GM12878 (cell line): ENCODE measurements at regions not wholly inside any gene's neighbourhood (a gene's known extent, or its start where the extent isn't known, plus 50 kb on each side); places are given as distances from the start of the nearest gene placed in this dataset.

Source experiments
- CEBPB ChIP-seq, 2 experiments: fragments of 150-350 bp in 1 of 2; IDR thresholded peaks; 2 replicates each; pipeline ENCODE4 v1.6.1; 2012 to 2014; ENCODE audit warnings: low read depth in 2 of 2, low read length in 2 of 2, borderline replicate concordance in 1 of 2, inconsistent platforms in 1 of 2
- CHD2 ChIP-seq: IDR thresholded peaks from 2 replicates; pipeline ENCODE4 v1.6.1; 2011; ENCODE audit warnings: low read depth, low read length, improper control_type of control experiment, borderline replicate concordance
- CREM ChIP-seq: IDR thresholded peaks from 2 replicates; pipeline ENCODE4 v1.6.1; 2014; ENCODE audit warnings: antibody characterized with exemption, low read depth
- E2F4 ChIP-seq: IDR thresholded peaks from 2 replicates; pipeline ENCODE4 v1.6.1; 2012; ENCODE audit warnings: low read depth, low read length, improper control_type of control experiment
- EGR1 ChIP-seq, 2 experiments: IDR thresholded peaks; 1 replicate in 1 of 2; 2 replicates in 1 of 2; pipeline ENCODE4 v1.6.1; 2011 to 2012; ENCODE audit warnings: low read depth in 2 of 2, low read length in 2 of 2, borderline replicate concordance in 1 of 2, mild to moderate bottlenecking in 1 of 2, moderate library complexity in 1 of 2
- ELK1 ChIP-seq: IDR thresholded peaks from 2 replicates; pipeline ENCODE4 v1.6.1; 2012; ENCODE audit warnings: low read depth, low read length, improper control_type of control experiment
- EP300 ChIP-seq, 2 experiments: fragments of 150-350 bp in 1 of 2; IDR thresholded peaks; 2 replicates each; pipeline ENCODE4 v1.6.1; 2011 to 2012; ENCODE audit warnings: low read depth in 2 of 2, low read length in 2 of 2, borderline replicate concordance in 1 of 2, improper control_type of control experiment in 1 of 2, inconsistent platforms in 1 of 2; ENCODE audit not compliant: control insufficient read depth in 1 of 2
- HSF1 ChIP-seq: fragments of 150-350 bp; IDR thresholded peaks from 2 replicates; pipeline ENCODE4 v1.6.1; 2014; ENCODE audit warnings: mild to moderate bottlenecking, low read depth, low read length
- KDM1A ChIP-seq: fragments of 200-600 bp; sonication (generic); IDR thresholded peaks from 2 replicates; pipeline ENCODE4 v1.6.1; 2016; ENCODE audit warnings: borderline replicate concordance
- MYB ChIP-seq: fragments of 150-350 bp; IDR thresholded peaks from 2 replicates; pipeline ENCODE4 v1.6.1; 2014; ENCODE audit warnings: mild to moderate bottlenecking, low read depth, low read length, borderline replicate concordance
- NBN ChIP-seq: fragments of 450-650 bp; IDR thresholded peaks from 2 replicates; pipeline ENCODE4 v1.6.1; 2016
- PML ChIP-seq: IDR thresholded peaks from 2 replicates; pipeline ENCODE4 v1.6.1; 2012; ENCODE audit warnings: low read length, inconsistent platforms
- POLR2AphosphoS5 ChIP-seq: IDR thresholded peaks from 2 replicates; pipeline ENCODE4 v1.6.1; 2011; ENCODE audit warnings: mild to moderate bottlenecking, low read length, inconsistent platforms
- RUNX3 ChIP-seq: IDR thresholded peaks from 2 replicates; pipeline ENCODE4 v1.6.1; 2012; ENCODE audit warnings: low read length, inconsistent platforms
- SIX5 ChIP-seq: IDR thresholded peaks from 2 replicates; pipeline ENCODE4 v1.6.1; 2011; ENCODE audit warnings: mild to moderate bottlenecking, low read depth, low read length, moderate library complexity; ENCODE audit not compliant: severe bottlenecking
- SMAD1 ChIP-seq: fragments of 450-650 bp; IDR thresholded peaks from 2 replicates; pipeline ENCODE4 v1.6.1; 2018; ENCODE audit warnings: mild to moderate bottlenecking, low read depth; ENCODE audit not compliant: partially characterized antibody
- SMAD5 ChIP-seq: IDR thresholded peaks from 2 replicates; pipeline ENCODE4 v1.6.1; 2016; ENCODE audit warnings: antibody characterized with exemption, low read depth
- STAT1 ChIP-seq: fragments of 450-650 bp; conservative IDR thresholded peaks from 2 replicates; pipeline ENCODE4 v1.6.1; 2014; ENCODE audit warnings: antibody characterized with exemption, mild to moderate bottlenecking
- TARDBP ChIP-seq: IDR thresholded peaks from 2 replicates; pipeline ENCODE4 v1.6.1; 2016; ENCODE audit warnings: borderline replicate concordance
- ZNF24 ChIP-seq: fragments of 450-650 bp; IDR thresholded peaks from 2 replicates; pipeline ENCODE4 v1.6.1; 2017; ENCODE audit warnings: antibody characterized with exemption, mild to moderate bottlenecking
- ZSCAN29 ChIP-seq: fragments of 450-650 bp; IDR thresholded peaks from 2 replicates; pipeline ENCODE4 v1.6.1; 2017; ENCODE audit warnings: mild to moderate bottlenecking, moderate library complexity
- TF ChIP-seq, protein P1 (sequence below): IDR thresholded peaks from 2 replicates; pipeline ENCODE4 v1.6.1; 2011; ENCODE audit warnings: mild to moderate bottlenecking, low read depth, low read length, moderate library complexity; ENCODE audit not compliant: insufficient replicate concordance
- TF ChIP-seq, protein P2 (sequence below): fragments of 450-650 bp; IDR thresholded peaks from 2 replicates; pipeline ENCODE4 v1.6.1; 2017; ENCODE audit warnings: mild to moderate bottlenecking

- peak; percentile 91 to 99 for TF ChIP-seq EP300 (IDR thresholded peaks at IDR 0.05; ENCODE audit: borderline replicate concordance in 1 of 2, control insufficient read depth in 1 of 2, low read depth in 2 of 2, low read length in 2 of 2)
- TF ChIP-seq KDM1A = no peak
- peak; percentile 94 for TF ChIP-seq SMAD1
- TF ChIP-seq, protein P1, sequence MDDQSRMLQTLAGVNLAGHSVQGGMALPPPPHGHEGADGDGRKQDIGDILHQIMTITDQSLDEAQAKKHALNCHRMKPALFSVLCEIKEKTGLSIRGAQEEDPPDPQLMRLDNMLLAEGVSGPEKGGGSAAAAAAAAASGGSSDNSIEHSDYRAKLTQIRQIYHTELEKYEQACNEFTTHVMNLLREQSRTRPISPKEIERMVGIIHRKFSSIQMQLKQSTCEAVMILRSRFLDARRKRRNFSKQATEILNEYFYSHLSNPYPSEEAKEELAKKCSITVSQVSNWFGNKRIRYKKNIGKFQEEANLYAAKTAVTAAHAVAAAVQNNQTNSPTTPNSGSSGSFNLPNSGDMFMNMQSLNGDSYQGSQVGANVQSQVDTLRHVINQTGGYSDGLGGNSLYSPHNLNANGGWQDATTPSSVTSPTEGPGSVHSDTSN = peak; percentile 9
- no peak; the same call in 1 of the 2 replicates for TF ChIP-seq SMAD5
- TF ChIP-seq, protein P2, sequence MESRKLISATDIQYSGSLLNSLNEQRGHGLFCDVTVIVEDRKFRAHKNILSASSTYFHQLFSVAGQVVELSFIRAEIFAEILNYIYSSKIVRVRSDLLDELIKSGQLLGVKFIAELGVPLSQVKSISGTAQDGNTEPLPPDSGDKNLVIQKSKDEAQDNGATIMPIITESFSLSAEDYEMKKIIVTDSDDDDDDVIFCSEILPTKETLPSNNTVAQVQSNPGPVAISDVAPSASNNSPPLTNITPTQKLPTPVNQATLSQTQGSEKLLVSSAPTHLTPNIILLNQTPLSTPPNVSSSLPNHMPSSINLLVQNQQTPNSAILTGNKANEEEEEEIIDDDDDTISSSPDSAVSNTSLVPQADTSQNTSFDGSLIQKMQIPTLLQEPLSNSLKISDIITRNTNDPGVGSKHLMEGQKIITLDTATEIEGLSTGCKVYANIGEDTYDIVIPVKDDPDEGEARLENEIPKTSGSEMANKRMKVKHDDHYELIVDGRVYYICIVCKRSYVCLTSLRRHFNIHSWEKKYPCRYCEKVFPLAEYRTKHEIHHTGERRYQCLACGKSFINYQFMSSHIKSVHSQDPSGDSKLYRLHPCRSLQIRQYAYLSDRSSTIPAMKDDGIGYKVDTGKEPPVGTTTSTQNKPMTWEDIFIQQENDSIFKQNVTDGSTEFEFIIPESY = no peak
- no peak for TF ChIP-seq E2F4
- no peak for TF ChIP-seq ELK1
- peak; percentile 95; the same call in 1 of the 2 replicates for TF ChIP-seq PML
- peak; percentile 98 for TF ChIP-seq RUNX3
- no peak for TF ChIP-seq MYB
- TF ChIP-seq POLR2AphosphoS5 = peak; percentile 43
- peak; percentile 95 for TF ChIP-seq CREM
- no peak for TF ChIP-seq ZSCAN29
- TF ChIP-seq SIX5 = no peak
- TF ChIP-seq CEBPB (IDR thresholded peaks at IDR 0.05; ENCODE audit: borderline replicate concordance in 1 of 2, low read depth in 2 of 2, low read length in 2 of 2) = peak in 1 of 2 experiments; percentile 97; a peak in 1 of 4 replicates
- no peak; the same call in 1 of the 2 replicates for TF ChIP-seq TARDBP
- peak; percentile 99 for TF ChIP-seq NBN
- no peak; a peak in 1 of 3 replicates for TF ChIP-seq EGR1 (IDR thresholded peaks at IDR 0.05; ENCODE audit: borderline replicate concordance in 1 of 2, low read depth in 2 of 2, low read length in 2 of 2)
- TF ChIP-seq STAT1 = no peak; the same call in 1 of the 2 replicates
- TF ChIP-seq HSF1 = no peak
- TF ChIP-seq CHD2 = peak; percentile 80; the same call in 1 of the 2 replicates
- peak; percentile 60 for TF ChIP-seq ZNF24
Measured at GRCh38 chr14:50038398-50039119, 77.8 kb downstream of the VCPKMT start (continued).
